SK-MEL-5 (cell line): ENCODE measurements at regions not wholly inside any gene's neighbourhood (a gene's known extent, or its start where the extent isn't known, plus 50 kb on each side); places are given as distances from the start of the nearest gene placed in this dataset.

ENCODE experiments used
- DNase-seq: peaks from one replicate; pipeline ENCODE4 v3.0.0-alpha.2; 2016; ENCODE audit warnings: low read depth, low spot score
- in situ Hi-C: cut with HindIII; loops from 2 replicates; pipeline ENCODE4 v1.10.0; 2016; ENCODE audit warnings: low sequenced_read_pairs, high pct_unique_total_duplicates, low pct_unique_long_range_greater_than_20kb

- in situ Hi-C loops: no loop called here
These were observed 572.8 kb downstream of the INHBA start for GRCh38 chr7:41130086-41130485.

GRCh38 chr7:41125343-41125742 lies 577.5 kb downstream of the INHBA start:
- in situ Hi-C loops: no loop called here

More at GRCh38 chr7:41130086-41130485, 572.8 kb downstream of the INHBA start:
- DNase-seq: no peak

GRCh38 chr7:41122256-41122987 lies 580.5 kb downstream of the INHBA start:
- DNase-seq: no peak
- in situ Hi-C loops: no loop called here

More at GRCh38 chr7:41125343-41125742, 577.5 kb downstream of the INHBA start:
- DNase-seq: no peak

- in situ Hi-C loops: no loop called here
- no peak for DNase-seq
These were observed 581.7 kb downstream of the INHBA start for GRCh38 chr7:41121228-41121627.

GRCh38 chr7:41118486-41118885 lies 584.4 kb downstream of the INHBA start:
- in situ Hi-C loops: no loop called here

GRCh38 chr7:41117431-41117830 lies 585.5 kb downstream of the INHBA start:
- in situ Hi-C loops: no loop called here

More at GRCh38 chr7:41118486-41118885, 584.4 kb downstream of the INHBA start:
- DNase-seq: no peak

GRCh38 chr7:41116817-41117216 lies 586.1 kb downstream of the INHBA start:
- in situ Hi-C loops: no loop called here
- no peak for DNase-seq

More at GRCh38 chr7:41117431-41117830, 585.5 kb downstream of the INHBA start:
- DNase-seq: no peak

GRCh38 chr7:41116337-41116736 lies 586.6 kb downstream of the INHBA start:
- no peak for DNase-seq
- in situ Hi-C loops: no loop called here

GRCh38 chr7:41114691-41115090 lies 588.2 kb downstream of the INHBA start:
- DNase-seq: no peak
- in situ Hi-C loops: no loop called here

- no peak for DNase-seq
- in situ Hi-C loops: no loop called here
These were observed 588.8 kb downstream of the INHBA start for GRCh38 chr7:41114131-41114530.

- no peak for DNase-seq
- in situ Hi-C loops: no loop called here
These were observed 589.2 kb downstream of the INHBA start for GRCh38 chr7:41113719-41114118.

- in situ Hi-C loops: no loop called here
- no peak for DNase-seq
These were observed 592.7 kb downstream of the INHBA start for GRCh38 chr7:41110186-41110585.

- DNase-seq: no peak
- in situ Hi-C loops: no loop called here
These were observed 594.1 kb downstream of the INHBA start for GRCh38 chr7:41108821-41109220.

GRCh38 chr7:41107938-41108448 lies 594.9 kb downstream of the INHBA start:
- in situ Hi-C loops: no loop called here
- DNase-seq: no peak

- in situ Hi-C loops: no loop called here
- DNase-seq: no peak
These were observed 595.5 kb downstream of the INHBA start for GRCh38 chr7:41107330-41107937.

GRCh38 chr7:41104631-41105030 lies 598.3 kb downstream of the INHBA start:
- DNase-seq: no peak
- in situ Hi-C loops: no loop called here

- in situ Hi-C loops: no loop called here
- DNase-seq: no peak
These were observed 599.6 kb downstream of the INHBA start for GRCh38 chr7:41103331-41103730.

GRCh38 chr7:41098846-41099245 lies 604.0 kb downstream of the INHBA start:
- no peak for DNase-seq
- in situ Hi-C loops: no loop called here

GRCh38 chr7:41098402-41098801 lies 604.5 kb downstream of the INHBA start:
- in situ Hi-C loops: no loop called here
- DNase-seq: no peak
